ENCODE measurements at regions not wholly inside any gene's neighbourhood (a gene's known extent, or its start where the extent isn't known, plus 50 kb on each side); places are given as distances from the start of the nearest gene placed in this dataset.

DNA sequence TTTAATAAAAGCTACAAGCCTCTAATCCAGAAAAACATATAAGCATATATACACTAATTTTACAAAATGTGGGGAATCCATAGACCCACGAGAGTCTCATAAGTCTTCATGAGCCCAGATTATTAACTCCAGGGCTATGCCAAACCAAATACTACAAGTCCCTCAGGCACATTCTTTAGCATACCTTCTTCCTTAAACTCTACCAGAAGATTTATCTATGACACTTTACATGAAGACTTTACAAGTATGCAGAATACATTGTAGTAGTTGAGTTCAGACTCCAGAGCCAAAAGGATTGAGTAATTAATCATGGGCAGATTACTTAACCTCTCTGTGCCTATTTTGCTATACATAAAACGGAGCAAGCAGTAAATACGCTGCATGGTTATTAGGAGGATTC is 793.7 kb upstream of the ADGRL2 start:
- Histone ChIP-seq H3K4me3 (no peak overlapping the region), H3K4me1 (no peaks in the 10 kb centered on the region), H3K36me3 (no peaks in the 10 kb centered on the region), H3K9me3 (no peaks in the 10 kb centered on the region), H3K27me3 (no peaks in the 10 kb centered on the region), H3K27ac (no peak overlapping the region)
- TF ChIP-seq, protein P1, sequence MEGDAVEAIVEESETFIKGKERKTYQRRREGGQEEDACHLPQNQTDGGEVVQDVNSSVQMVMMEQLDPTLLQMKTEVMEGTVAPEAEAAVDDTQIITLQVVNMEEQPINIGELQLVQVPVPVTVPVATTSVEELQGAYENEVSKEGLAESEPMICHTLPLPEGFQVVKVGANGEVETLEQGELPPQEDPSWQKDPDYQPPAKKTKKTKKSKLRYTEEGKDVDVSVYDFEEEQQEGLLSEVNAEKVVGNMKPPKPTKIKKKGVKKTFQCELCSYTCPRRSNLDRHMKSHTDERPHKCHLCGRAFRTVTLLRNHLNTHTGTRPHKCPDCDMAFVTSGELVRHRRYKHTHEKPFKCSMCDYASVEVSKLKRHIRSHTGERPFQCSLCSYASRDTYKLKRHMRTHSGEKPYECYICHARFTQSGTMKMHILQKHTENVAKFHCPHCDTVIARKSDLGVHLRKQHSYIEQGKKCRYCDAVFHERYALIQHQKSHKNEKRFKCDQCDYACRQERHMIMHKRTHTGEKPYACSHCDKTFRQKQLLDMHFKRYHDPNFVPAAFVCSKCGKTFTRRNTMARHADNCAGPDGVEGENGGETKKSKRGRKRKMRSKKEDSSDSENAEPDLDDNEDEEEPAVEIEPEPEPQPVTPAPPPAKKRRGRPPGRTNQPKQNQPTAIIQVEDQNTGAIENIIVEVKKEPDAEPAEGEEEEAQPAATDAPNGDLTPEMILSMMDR (IDR thresholded peaks at IDR 0.05 in 4 of 5, conservative IDR thresholded peaks at IDR 0.05 in 1 of 5): no peak
- no peak for TF ChIP-seq POLR2A (IDR thresholded peaks at IDR 0.05)
- ATAC-seq (no peak), DNase-seq (no peak)
- in situ Hi-C loops (cut with MboI; ENCODE audit: low sequenced_read_pairs in 4 of 4) (no loop called here), intact Hi-C loops (cut with DNase I; ENCODE audit: low total_unique reads) (no loop called here)

DNA sequence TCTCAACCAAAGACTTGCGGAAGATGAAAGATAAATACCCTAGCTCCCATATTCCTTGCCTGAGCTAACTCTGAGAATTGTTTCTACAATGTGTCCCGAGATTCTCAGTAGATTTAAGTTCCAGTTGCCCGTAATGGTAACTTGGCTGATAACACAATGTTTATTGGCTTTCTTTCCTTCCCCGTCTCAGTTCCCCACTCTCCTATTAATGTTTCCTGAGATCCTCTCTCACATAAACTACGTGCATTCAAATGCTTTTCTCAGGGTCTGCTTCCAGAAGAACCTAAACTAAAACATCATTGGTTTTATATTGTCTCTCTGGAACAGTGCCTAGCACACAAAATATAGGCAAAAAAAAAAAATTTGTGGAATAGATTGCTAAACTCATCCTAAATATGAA is 794.2 kb upstream of the ADGRL2 start:
- ATAC-seq: no peak

DNA sequence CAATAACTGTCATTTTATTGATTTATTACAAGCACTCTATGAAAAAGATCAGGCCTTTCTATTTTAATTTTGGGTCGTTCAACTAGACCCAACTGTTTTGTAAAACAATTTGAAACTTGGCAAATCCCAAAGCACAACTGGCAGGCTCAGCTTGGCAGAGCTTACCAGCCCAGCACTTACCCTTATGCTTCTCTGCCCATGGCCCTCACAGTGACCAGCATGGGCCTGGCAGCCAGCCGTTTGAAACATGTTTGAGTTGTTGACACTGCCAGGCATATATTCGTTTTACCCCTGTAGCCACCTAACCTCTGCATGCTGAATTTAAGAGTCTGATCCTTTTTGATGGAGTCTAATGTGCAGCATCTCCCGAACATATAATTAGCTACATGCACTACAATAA is 796.7 kb upstream of the ADGRL2 start:
- TF ChIP-seq POLR2A (IDR thresholded peaks at IDR 0.05): no peak
- TF ChIP-seq, protein P1 (IDR thresholded peaks at IDR 0.05 in 4 of 5, conservative IDR thresholded peaks at IDR 0.05 in 1 of 5): no peak
- in situ Hi-C loops (cut with MboI; ENCODE audit: low sequenced_read_pairs in 4 of 4) (no loop called here), intact Hi-C loops (cut with DNase I; ENCODE audit: low total_unique reads) (no loop called here)
- H3K27ac ChIP-seq: no peak overlapping the region
- no peaks in the 10 kb centered on the region for H3K27me3 ChIP-seq
- H3K36me3 ChIP-seq: no peaks in the 10 kb centered on the region
- H3K9me3 ChIP-seq: no peaks in the 10 kb centered on the region
- H3K4me3 ChIP-seq: no peak overlapping the region
- DNase-seq (no peak), ATAC-seq (no peak)
- no peaks in the 10 kb centered on the region for H3K4me1 ChIP-seq

More for the DNA sequence above, 794.2 kb upstream of the ADGRL2 start:
- no peaks in the 10 kb centered on the region for H3K27me3 ChIP-seq
- H3K4me1 ChIP-seq: no peaks in the 10 kb centered on the region
- no peak for DNase-seq
- H3K9me3 ChIP-seq: no peaks in the 10 kb centered on the region
- H3K4me3 ChIP-seq: no peak overlapping the region
- in situ Hi-C loops (cut with MboI; ENCODE audit: low sequenced_read_pairs in 4 of 4) (no loop called here), intact Hi-C loops (cut with DNase I; ENCODE audit: low total_unique reads) (no loop called here)
- no peak for TF ChIP-seq POLR2A (IDR thresholded peaks at IDR 0.05)
- TF ChIP-seq, protein P1 (IDR thresholded peaks at IDR 0.05 in 4 of 5, conservative IDR thresholded peaks at IDR 0.05 in 1 of 5): no peak
- H3K27ac ChIP-seq: no peak overlapping the region
- H3K36me3 ChIP-seq: no peaks in the 10 kb centered on the region

DNA sequence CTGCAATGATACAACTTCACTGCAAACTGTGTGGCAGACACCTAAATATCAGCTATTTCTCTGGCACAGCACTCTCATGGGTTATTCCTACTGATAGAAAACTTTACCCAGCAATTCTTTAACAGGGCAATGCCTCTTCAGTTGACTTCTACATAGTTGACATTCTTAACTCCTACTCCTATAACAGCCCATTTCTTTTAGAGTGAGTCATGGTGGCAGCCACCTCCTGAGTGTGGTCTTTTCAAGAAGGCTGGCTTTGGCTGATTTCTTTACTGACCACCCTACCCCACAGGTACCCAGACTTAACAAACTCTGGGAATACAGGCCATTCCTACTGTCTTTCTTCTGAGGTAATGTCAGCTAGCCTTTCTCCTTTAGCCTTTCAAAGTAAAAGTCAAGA is 805.8 kb upstream of the ADGRL2 start:
- in situ Hi-C loops (cut with MboI; ENCODE audit: low sequenced_read_pairs in 4 of 4) (no loop called here), intact Hi-C loops (cut with DNase I; ENCODE audit: low total_unique reads) (no loop called here)
- Histone ChIP-seq H3K9me3 (no peaks in the 10 kb centered on the region), H3K4me3 (no peak overlapping the region), H3K36me3 (no peaks in the 10 kb centered on the region), H3K27ac (no peak overlapping the region), H3K4me1 (no peaks in the 10 kb centered on the region), H3K27me3 (no peaks in the 10 kb centered on the region)
- DNase-seq (no peak), ATAC-seq (no peak)
- no peak for TF ChIP-seq POLR2A (IDR thresholded peaks at IDR 0.05)
- TF ChIP-seq, protein P1 (IDR thresholded peaks at IDR 0.05 in 4 of 5, conservative IDR thresholded peaks at IDR 0.05 in 1 of 5): no peak

DNA sequence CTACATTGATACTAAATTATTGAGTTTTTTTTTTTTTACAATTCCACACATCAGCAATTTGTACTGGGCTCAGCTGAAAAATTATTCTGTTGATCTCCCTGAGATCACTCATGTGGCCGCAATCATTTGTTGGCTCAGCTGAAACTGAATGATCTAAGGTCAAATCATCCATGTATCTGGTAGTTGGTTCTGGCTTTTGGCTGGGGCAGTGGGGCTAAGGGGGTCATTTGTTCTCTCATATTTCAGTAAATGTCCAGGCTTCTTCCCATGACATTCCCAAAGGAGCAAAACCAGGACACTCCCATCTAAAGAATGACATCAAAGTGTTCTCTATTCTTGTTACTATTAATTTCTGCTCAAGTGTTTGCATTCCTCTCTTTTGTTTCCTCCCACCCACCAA is 806.7 kb upstream of the ADGRL2 start:
- TF ChIP-seq, protein P1 (IDR thresholded peaks at IDR 0.05 in 4 of 5, conservative IDR thresholded peaks at IDR 0.05 in 1 of 5): no peak
- no peak for TF ChIP-seq POLR2A (IDR thresholded peaks at IDR 0.05)
- intact Hi-C loops (cut with DNase I; ENCODE audit: low total_unique reads) (no loop called here), in situ Hi-C loops (cut with MboI; ENCODE audit: low sequenced_read_pairs in 4 of 4) (no loop called here)

More for the DNA sequence above, 806.7 kb upstream of the ADGRL2 start:
- Histone ChIP-seq H3K27ac (no peak overlapping the region), H3K4me3 (no peak overlapping the region), H3K9me3 (no peaks in the 10 kb centered on the region), H3K4me1 (no peaks in the 10 kb centered on the region), H3K36me3 (no peaks in the 10 kb centered on the region), H3K27me3 (no peaks in the 10 kb centered on the region)
- DNase-seq: no peak
- no peak for ATAC-seq
